Lower lobe of right lung (tissue), 2 donors: ENCODE measurements at regions not wholly inside any gene's neighbourhood (a gene's known extent, or its start where the extent isn't known, plus 50 kb on each side); places are given as distances from the start of the nearest gene placed in this dataset.
A peak's percentile ranks its signal among the peaks of the same experiment; 100 is the strongest.

Experiments
- ATAC-seq, 2 donors: fragments of 200-7000 bp; cut with Tn5 transposase; one replicate each; pipeline ENCODE4 v1.9.1; 2020 to 2022; ENCODE audit warnings: mild to moderate bottlenecking in 2 of 2, moderate library complexity in 2 of 2
- DNase-seq: peaks from one replicate; pipeline ENCODE4 v3.0.0-alpha.2; 2020
- H3K27ac ChIP-seq: fragments of 200-600 bp; one replicate; pipeline ENCODE4 v1.8.0; 2022
- H3K27me3 ChIP-seq: fragments of 200-600 bp; one replicate; pipeline ENCODE4 v1.8.0; 2022; ENCODE audit warnings: low read depth
- H3K36me3 ChIP-seq: fragments of 200-600 bp; one replicate; pipeline ENCODE4 v1.8.0; 2022; ENCODE audit warnings: mild to moderate bottlenecking
- H3K4me1 ChIP-seq: fragments of 200-600 bp; one replicate; pipeline ENCODE4 v1.8.0; 2022
- H3K4me3 ChIP-seq: fragments of 200-600 bp; one replicate; pipeline ENCODE4 v1.8.0; 2022; ENCODE audit warnings: mild to moderate bottlenecking
- H3K9me3 ChIP-seq: fragments of 200-600 bp; one replicate; pipeline ENCODE4 v1.8.0; 2022
- intact Hi-C: fragments of 100-400 bp; cut with DNase I; formaldehyde crosslinking; loops from one replicate; pipeline ENCODE4 v1.11.0; 2022
- TF ChIP-seq, protein P1 (sequence below): fragments of 200-600 bp; IDR thresholded peaks from one replicate; pipeline ENCODE4 v1.8.0; 2022; ENCODE audit warnings: antibody characterized with exemption, mild to moderate bottlenecking
- donor health status: DM: no; HTN: yes; CAD: no; lungs with severe emphysema.

DNA sequence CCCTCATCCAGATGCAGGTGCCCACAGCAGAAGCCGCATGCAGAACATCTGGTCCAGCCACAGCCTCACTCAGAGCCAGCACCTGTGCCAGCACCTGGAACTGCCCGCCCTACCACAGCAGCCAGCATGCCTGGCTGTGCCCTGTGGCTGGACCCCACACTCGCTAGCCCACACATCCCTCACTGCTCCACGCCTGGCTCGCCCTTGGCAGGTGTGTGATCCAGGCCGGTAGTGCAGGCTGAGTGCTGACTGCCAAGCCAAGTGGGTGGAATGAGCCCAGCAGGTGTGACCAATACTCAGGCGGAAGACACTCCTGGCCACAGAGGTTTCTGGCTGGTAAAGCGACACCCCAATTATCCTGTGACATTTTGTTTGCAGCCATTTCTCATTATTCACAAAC, 162.4 kb upstream of the ROBO1 start:
- no peak for DNase-seq
- intact Hi-C loops = no loop called here

DNA sequence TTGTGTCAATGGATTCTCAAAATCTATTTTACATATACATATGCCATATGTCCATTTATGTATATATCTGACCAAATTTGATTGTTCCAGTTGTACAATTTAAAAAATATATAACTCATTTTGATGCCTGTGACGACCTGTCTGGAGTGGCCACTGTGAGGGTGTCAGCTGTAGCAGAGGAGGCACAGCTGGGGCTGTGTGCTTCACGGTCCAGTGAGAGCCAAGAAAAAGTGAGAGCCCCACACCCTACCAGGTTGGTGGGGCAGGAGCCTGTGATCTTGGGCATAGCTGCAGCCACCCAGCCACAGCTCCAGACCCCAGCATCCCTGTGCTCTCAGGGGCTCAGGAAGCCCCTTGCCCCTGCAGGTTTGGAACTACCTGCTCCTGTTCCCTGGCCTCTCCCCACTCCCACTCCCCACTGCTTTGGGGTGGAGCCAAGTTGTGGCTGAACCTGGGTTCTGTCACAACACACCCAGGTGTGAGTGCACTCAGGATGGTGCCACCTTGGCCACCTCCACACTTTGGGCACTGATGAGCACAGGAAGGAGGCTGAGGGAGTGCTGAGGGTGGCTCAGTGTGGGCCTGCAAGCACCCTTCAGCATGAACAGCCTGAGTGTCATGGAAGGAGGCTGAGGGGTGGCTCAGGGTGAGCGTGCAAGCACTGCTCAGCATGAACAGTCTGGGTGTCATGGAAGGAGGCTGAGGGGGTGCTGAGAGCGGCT, 161.1 kb upstream of the ROBO1 start:
- TF ChIP-seq, protein P1, sequence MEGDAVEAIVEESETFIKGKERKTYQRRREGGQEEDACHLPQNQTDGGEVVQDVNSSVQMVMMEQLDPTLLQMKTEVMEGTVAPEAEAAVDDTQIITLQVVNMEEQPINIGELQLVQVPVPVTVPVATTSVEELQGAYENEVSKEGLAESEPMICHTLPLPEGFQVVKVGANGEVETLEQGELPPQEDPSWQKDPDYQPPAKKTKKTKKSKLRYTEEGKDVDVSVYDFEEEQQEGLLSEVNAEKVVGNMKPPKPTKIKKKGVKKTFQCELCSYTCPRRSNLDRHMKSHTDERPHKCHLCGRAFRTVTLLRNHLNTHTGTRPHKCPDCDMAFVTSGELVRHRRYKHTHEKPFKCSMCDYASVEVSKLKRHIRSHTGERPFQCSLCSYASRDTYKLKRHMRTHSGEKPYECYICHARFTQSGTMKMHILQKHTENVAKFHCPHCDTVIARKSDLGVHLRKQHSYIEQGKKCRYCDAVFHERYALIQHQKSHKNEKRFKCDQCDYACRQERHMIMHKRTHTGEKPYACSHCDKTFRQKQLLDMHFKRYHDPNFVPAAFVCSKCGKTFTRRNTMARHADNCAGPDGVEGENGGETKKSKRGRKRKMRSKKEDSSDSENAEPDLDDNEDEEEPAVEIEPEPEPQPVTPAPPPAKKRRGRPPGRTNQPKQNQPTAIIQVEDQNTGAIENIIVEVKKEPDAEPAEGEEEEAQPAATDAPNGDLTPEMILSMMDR = no peak
- ATAC-seq = peak in 1 of 2 donors; percentile 45
- intact Hi-C loops = no loop called here

More for the DNA sequence above, 162.4 kb upstream of the ROBO1 start:
- H3K9me3 ChIP-seq = no peaks in the 10 kb centered on the region
- H3K4me3 ChIP-seq = no peak overlapping the region
- H3K4me1 ChIP-seq = no peaks in the 10 kb centered on the region
- no peak overlapping the region for H3K27ac ChIP-seq
- no peaks in the 10 kb centered on the region for H3K36me3 ChIP-seq
- ATAC-seq = peak in 1 of 2 donors; percentile 25
- no peaks in the 10 kb centered on the region for H3K27me3 ChIP-seq
- TF ChIP-seq, protein P1 = no peak

DNA sequence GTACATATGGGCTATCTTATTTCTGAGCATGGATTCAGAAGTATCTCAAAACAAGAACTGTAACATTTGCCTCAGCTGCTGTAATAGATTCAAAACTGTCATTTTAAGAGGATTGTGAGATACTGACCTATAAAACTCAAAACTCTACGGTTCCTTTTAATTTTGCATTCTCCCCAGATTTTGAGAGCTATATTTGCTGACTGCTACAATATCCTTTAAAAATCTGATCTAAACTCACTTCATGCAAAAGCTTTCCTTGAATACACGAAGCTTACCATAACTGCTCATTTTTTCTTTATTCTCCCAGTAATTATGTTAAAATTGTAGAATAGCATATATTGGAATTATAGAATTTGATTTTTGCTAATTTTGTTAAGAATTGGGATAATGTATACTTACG, 158.7 kb upstream of the ROBO1 start:
- intact Hi-C loops = no loop called here
- ATAC-seq (no peak), DNase-seq (no peak)
- TF ChIP-seq, protein P1 = no peak
- H3K4me3 ChIP-seq = no peak overlapping the region
- no peaks in the 10 kb centered on the region for H3K4me1 ChIP-seq
- H3K27ac ChIP-seq = no peak overlapping the region
- no peaks in the 10 kb centered on the region for H3K27me3 ChIP-seq
- H3K36me3 ChIP-seq = no peaks in the 10 kb centered on the region
- no peaks in the 10 kb centered on the region for H3K9me3 ChIP-seq

More for the DNA sequence above, 161.1 kb upstream of the ROBO1 start:
- Histone ChIP-seq H3K36me3 (no peaks in the 10 kb centered on the region), H3K9me3 (no peaks in the 10 kb centered on the region), H3K4me3 (no peak overlapping the region), H3K27ac (no peak overlapping the region), H3K4me1 (no peaks in the 10 kb centered on the region), H3K27me3 (no peaks in the 10 kb centered on the region)
- no peak for DNase-seq

DNA sequence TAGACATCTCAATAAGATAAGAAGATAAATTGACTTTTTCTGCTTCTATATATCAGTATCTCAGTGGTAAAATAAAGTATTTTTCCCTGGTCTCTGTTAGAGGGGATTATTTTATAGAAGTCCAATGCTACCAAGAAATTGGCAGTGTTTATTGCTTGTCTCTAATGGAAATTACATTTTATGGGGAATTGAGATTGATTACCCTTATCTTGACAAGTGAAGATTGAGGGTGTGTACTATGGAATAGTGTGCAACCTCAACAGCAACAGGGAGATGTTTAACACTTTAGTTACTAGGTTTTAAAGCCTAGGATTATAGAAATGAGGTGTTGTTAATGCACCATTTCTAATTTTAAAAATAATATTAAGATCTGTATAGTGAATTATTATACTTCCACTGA, 154.8 kb upstream of the ROBO1 start:
- TF ChIP-seq, protein P1 = no peak
- ATAC-seq = no peak
- no peak overlapping the region for H3K27ac ChIP-seq
- intact Hi-C loops = no loop called here
- no peaks in the 10 kb centered on the region for H3K9me3 ChIP-seq
- H3K27me3 ChIP-seq = no peaks in the 10 kb centered on the region
- no peak overlapping the region for H3K4me3 ChIP-seq
- H3K36me3 ChIP-seq = no peaks in the 10 kb centered on the region
- H3K4me1 ChIP-seq = no peaks in the 10 kb centered on the region
- DNase-seq = no peak

- DNase-seq (no peak), ATAC-seq (no peak)
- no peaks in the 10 kb centered on the region for H3K27me3 ChIP-seq
- H3K27ac ChIP-seq = no peak overlapping the region
- H3K36me3 ChIP-seq = no peaks in the 10 kb centered on the region
- no peak overlapping the region for H3K4me3 ChIP-seq
- TF ChIP-seq, protein P1 = no peak
- intact Hi-C loops = no loop called here
- H3K4me1 ChIP-seq = no peaks in the 10 kb centered on the region
- H3K9me3 ChIP-seq = no peaks in the 10 kb centered on the region
Measured at GRCh38 chr3:79917561-79917960, 149.8 kb upstream of the ROBO1 start.
